ENCODE measurements at regions not wholly inside any gene's neighbourhood (a gene's known extent, or its start where the extent isn't known, plus 50 kb on each side); places are given as distances from the start of the nearest gene placed in this dataset.
"Not testable (repeated sequence)": the region's sequence is repeated elsewhere in the genome, so short reads cannot be mapped to it uniquely, and the experiment has no call there.

- DNase-seq, result no peak
These were observed 77.5 kb upstream of the KRAS start for GRCh38 chr12:25328072-25328712.

- no peak for DNase-seq
These were observed 76.6 kb upstream of the KRAS start for GRCh38 chr12:25327321-25327720.

GRCh38 chr12:25326326-25326725, 75.6 kb upstream of the KRAS start:
- no peak for DNase-seq

- no peak for DNase-seq
These were observed 74.1 kb upstream of the KRAS start for GRCh38 chr12:25324861-25325260.

- no peak for DNase-seq
These were observed 72.9 kb upstream of the KRAS start for GRCh38 chr12:25323581-25323982.

- no peak for DNase-seq
These were observed 72.3 kb upstream of the KRAS start for GRCh38 chr12:25322918-25323531.

GRCh38 chr12:25322351-25322750, 71.6 kb upstream of the KRAS start:
- no peak for DNase-seq

GRCh38 chr12:25321772-25322171, 71.0 kb upstream of the KRAS start:
- no peak for DNase-seq

GRCh38 chr12:25320123-25321006, 69.6 kb upstream of the KRAS start:
- DNase-seq, result no peak

- DNase-seq, result no peak
These were observed 68.7 kb upstream of the KRAS start for GRCh38 chr12:25319233-25319984.

GRCh38 chr12:25317553-25317952, 66.8 kb upstream of the KRAS start:
- DNase-seq, result no peak

GRCh38 chr12:25315388-25315787, 64.7 kb upstream of the KRAS start:
- no peak for DNase-seq

GRCh38 chr12:25313266-25313990, 62.7 kb upstream of the KRAS start:
- not testable (repeated sequence) for DNase-seq

GRCh38 chr12:25311506-25311905, 60.8 kb upstream of the KRAS start:
- DNase-seq, result no peak

- not testable (repeated sequence) for DNase-seq
These were observed 59.3 kb upstream of the KRAS start for GRCh38 chr12:25310071-25310470.

GRCh38 chr12:25308756-25309155, 58.0 kb upstream of the KRAS start:
- DNase-seq, result no peak

GRCh38 chr12:25307818-25308217, 57.1 kb upstream of the KRAS start:
- DNase-seq, result no peak

GRCh38 chr12:25301798-25302197, 51.1 kb upstream of the KRAS start:
- DNase-seq, result no peak
